Type B pancreatic cell (in vitro differentiated cells): ENCODE measurements at regions not wholly inside any gene's neighbourhood (a gene's known extent, or its start where the extent isn't known, plus 50 kb on each side); places are given as distances from the start of the nearest gene placed in this dataset.

Source experiments
- DNase-seq: peaks from one replicate; pipeline ENCODE4 v3.0.0; 2021; ENCODE audit warnings: mixed read lengths; ENCODE audit not compliant: unreplicated experiment; ENCODE audit errors: extremely low spot score
- H3K27ac Mint-ChIP-seq: 2 replicates; pipeline ENCODE4 v1.8.0; 2021; ENCODE audit warnings: mild to moderate bottlenecking, mixed read lengths
- H3K27me3 Mint-ChIP-seq: 2 replicates; pipeline ENCODE4 v1.8.0; 2021; ENCODE audit warnings: mixed read lengths
- H3K36me3 Mint-ChIP-seq: 2 replicates; pipeline ENCODE4 v1.8.0; 2021; ENCODE audit warnings: mixed read lengths
- H3K4me1 Mint-ChIP-seq: one replicate; pipeline ENCODE4 v1.8.0; 2021; ENCODE audit warnings: mixed read lengths; ENCODE audit not compliant: unreplicated experiment
- H3K4me3 Mint-ChIP-seq: 2 replicates; pipeline ENCODE4 v1.8.0; 2021; ENCODE audit warnings: mild to moderate bottlenecking, mixed read lengths
- H3K9me3 Mint-ChIP-seq: 2 replicates; pipeline ENCODE4 v1.8.0; 2021; ENCODE audit warnings: mixed read lengths
- TF ChIP-seq, protein P1 (sequence below): fragments of 200-600 bp; sonication (generic); conservative IDR thresholded peaks from 2 replicates; pipeline ENCODE4 v1.5.0; 2021; ENCODE audit warnings: antibody characterized with exemption, mild to moderate bottlenecking

DNA sequence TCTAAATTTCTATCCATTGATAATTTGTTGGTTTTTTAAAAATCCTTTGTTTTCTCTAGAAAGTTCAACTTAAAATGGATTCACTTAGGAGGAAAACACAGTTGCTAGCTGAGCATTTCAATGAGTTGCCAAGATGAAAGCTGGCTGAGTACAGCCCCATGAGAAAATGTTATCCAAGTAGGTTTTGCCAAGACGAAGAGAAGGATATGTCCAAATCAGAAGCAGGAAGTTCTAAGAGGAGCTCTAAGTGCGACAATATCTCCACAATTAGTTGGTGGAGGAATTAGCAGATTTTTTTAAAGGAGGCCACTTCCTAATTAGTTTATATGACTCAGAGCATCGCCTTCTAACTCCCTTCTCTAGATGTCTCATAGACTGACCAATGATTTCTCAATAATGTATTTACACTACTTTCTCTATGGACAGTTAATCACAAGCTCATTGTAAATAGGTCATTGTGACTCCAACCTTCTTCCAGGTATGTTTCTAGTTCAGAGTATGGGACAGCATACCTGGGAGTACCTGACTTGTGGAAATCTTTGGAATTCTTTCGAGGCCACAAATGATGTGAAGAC lies 873.3 kb upstream of the SOX9 start:
- H3K4me1 Mint-ChIP-seq: no peaks in the 10 kb centered on the region
- H3K27ac Mint-ChIP-seq: no peak overlapping the region

DNA sequence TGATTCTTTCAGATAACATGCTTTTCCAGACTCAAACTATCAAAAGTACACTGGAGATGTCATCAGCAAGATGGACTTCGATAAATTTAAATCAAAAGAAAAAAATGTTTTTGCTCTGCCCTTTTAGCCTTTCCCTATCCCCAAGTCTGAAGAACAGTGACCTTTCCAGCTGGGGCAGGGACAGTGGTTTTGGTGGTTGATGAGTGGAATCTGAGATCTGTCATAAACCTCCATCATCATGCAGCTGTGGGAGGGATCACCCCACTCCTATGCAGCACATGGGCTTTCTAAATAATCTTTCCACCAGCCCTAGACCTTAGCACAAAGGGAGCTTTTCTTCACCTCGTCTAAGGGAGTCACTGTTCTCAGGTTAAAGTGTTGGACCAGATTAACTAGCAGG lies 869.5 kb upstream of the SOX9 start:
- Mint-ChIP-seq H3K4me1 (no peaks in the 10 kb centered on the region), H3K27ac (no peak overlapping the region), H3K27me3 (peaks cover 8% of the 10 kb centered on the region), H3K4me3 (no peak overlapping the region), H3K36me3 (no peaks in the 10 kb centered on the region), H3K9me3 (no peaks in the 10 kb centered on the region)
- TF ChIP-seq, protein P1, sequence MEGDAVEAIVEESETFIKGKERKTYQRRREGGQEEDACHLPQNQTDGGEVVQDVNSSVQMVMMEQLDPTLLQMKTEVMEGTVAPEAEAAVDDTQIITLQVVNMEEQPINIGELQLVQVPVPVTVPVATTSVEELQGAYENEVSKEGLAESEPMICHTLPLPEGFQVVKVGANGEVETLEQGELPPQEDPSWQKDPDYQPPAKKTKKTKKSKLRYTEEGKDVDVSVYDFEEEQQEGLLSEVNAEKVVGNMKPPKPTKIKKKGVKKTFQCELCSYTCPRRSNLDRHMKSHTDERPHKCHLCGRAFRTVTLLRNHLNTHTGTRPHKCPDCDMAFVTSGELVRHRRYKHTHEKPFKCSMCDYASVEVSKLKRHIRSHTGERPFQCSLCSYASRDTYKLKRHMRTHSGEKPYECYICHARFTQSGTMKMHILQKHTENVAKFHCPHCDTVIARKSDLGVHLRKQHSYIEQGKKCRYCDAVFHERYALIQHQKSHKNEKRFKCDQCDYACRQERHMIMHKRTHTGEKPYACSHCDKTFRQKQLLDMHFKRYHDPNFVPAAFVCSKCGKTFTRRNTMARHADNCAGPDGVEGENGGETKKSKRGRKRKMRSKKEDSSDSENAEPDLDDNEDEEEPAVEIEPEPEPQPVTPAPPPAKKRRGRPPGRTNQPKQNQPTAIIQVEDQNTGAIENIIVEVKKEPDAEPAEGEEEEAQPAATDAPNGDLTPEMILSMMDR: no peak
- no peak for DNase-seq

More for the DNA sequence above, 873.3 kb upstream of the SOX9 start:
- no peak overlapping the region for H3K4me3 Mint-ChIP-seq
- H3K36me3 Mint-ChIP-seq: no peaks in the 10 kb centered on the region
- H3K27me3 Mint-ChIP-seq: peaks cover 6% of the 10 kb centered on the region
- TF ChIP-seq, protein P1: no peak
- no peaks in the 10 kb centered on the region for H3K9me3 Mint-ChIP-seq
- DNase-seq: no peak

DNA sequence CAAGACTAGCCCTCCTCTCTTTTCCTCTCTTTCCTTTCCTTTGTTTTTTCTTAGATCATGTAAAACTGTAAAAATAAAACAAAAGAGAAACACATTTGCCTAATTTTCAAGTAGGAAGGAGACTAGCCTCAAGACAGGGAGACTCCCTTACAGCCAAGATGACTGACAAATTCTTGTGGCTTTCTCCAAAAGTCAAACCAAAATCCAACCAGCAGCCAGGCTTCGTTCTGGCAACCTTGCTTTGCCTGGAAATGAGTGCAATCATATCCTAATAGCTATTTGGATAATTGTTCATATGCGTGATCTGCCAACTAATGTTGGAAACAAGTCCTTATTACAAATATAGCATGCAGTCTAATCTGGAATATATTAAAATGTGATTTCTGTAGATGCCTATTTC lies 868.9 kb upstream of the SOX9 start:
- TF ChIP-seq, protein P1: no peak
- DNase-seq: no peak
- Mint-ChIP-seq H3K27me3 (peaks cover 8% of the 10 kb centered on the region), H3K27ac (no peak overlapping the region), H3K36me3 (no peaks in the 10 kb centered on the region), H3K4me3 (no peak overlapping the region), H3K4me1 (no peaks in the 10 kb centered on the region), H3K9me3 (no peaks in the 10 kb centered on the region)

DNA sequence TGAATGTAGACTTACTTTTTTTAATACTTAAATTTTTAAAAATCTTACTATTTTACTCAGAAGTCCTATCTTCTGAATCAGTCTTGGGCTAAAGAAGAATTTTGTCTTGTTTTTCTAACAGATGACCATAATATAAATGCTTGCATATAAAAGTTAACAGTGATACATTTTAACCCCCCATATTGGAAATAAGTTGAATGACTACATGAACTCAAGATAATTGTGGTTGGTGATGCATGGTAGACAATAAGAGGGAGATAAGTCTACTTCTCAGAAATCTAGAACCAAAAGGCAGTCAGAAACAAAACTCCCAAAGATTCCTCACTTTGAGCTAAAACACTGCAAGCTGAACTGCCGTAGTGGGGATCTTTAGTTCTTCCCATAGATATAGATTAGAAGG lies 868.4 kb upstream of the SOX9 start:
- TF ChIP-seq, protein P1: no peak
- Mint-ChIP-seq H3K27me3 (peaks cover 8% of the 10 kb centered on the region), H3K9me3 (no peaks in the 10 kb centered on the region), H3K36me3 (no peaks in the 10 kb centered on the region), H3K4me3 (no peak overlapping the region), H3K27ac (no peak overlapping the region), H3K4me1 (no peaks in the 10 kb centered on the region)
- no peak for DNase-seq

DNA sequence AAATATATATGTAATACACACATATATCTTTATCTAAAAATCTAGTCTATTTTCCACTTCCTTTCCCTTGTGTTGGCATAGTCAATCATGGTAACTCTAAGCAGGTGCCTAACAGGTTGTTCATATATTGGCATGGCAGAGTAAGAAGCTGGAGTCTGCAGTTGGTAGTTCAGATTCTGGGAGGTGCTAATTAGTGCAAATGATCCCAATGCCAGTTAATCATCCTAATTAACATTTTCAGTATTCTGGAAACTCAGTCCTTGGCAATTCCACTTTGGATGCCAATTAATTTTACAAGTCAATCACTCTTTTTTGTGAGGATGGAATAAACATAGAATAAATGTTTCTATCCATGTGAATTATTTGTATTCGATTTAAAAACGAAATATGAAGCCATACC lies 863.7 kb upstream of the SOX9 start:
- Mint-ChIP-seq H3K27ac (no peak overlapping the region), H3K4me1 (no peaks in the 10 kb centered on the region), H3K9me3 (no peaks in the 10 kb centered on the region), H3K27me3 (peaks cover 3% of the 10 kb centered on the region), H3K4me3 (no peak overlapping the region), H3K36me3 (no peaks in the 10 kb centered on the region)
- TF ChIP-seq, protein P1: no peak
- no peak for DNase-seq
